Keratinocyte (primary cell): ENCODE measurements at regions not wholly inside any gene's neighbourhood (a gene's known extent, or its start where the extent isn't known, plus 50 kb on each side); places are given as distances from the start of the nearest gene placed in this dataset.

Experiments
- DNase-seq: peaks from one replicate; pipeline ENCODE4 v3.0.0-alpha.2; 2011; ENCODE audit warnings: low read depth, missing footprints, low spot score
- FAIRE-seq: peaks from 2 replicates; lab custom pipeline; 2011; peaks lifted over from hg19 to GRCh38; lab: Jason Lieb, UNC
- H2AFZ ChIP-seq: 2 replicates; pipeline ENCODE4 v1.6.0; 2012; ENCODE audit warnings: low read length, control low read depth, inconsistent platforms; ENCODE audit not compliant: control insufficient read depth
- H3K27ac ChIP-seq: 2 replicates; pipeline ENCODE4 v1.5.1; 2011; ENCODE audit warnings: low read length; ENCODE audit not compliant: control insufficient read depth, insufficient read depth
- H3K27me3 ChIP-seq: 3 replicates; pipeline ENCODE4 v1.6.0; 2011; ENCODE audit warnings: low read length; ENCODE audit not compliant: control insufficient read depth, insufficient read depth; ENCODE audit errors: extremely low read depth
- H3K36me3 ChIP-seq, 2 experiments: 2 replicates in 1 of 2; 3 replicates in 1 of 2; pipeline ENCODE4 v1.5.1; 2011; ENCODE audit warnings: low read length in 2 of 2, mild to moderate bottlenecking in 1 of 2; ENCODE audit not compliant: control insufficient read depth in 2 of 2, insufficient read depth in 2 of 2; ENCODE audit errors: extremely low read depth in 1 of 2
- H3K4me1 ChIP-seq: 3 replicates; pipeline ENCODE4 v1.5.1; 2011; ENCODE audit warnings: low read length; ENCODE audit not compliant: control insufficient read depth, insufficient read depth; ENCODE audit errors: extremely low read depth
- H3K4me2 ChIP-seq: 3 replicates; pipeline ENCODE4 v1.6.0; 2011; ENCODE audit warnings: low read depth, low read length; ENCODE audit not compliant: control insufficient read depth, insufficient read depth; ENCODE audit errors: extremely low read depth
- H3K4me3 ChIP-seq, 3 experiments: fragments of 200-600 bp in 1 of 3; sonication (generic) in 1 of 3; 2 replicates in 2 of 3; 3 replicates in 1 of 3; pipeline ENCODE4 v1.5.1; 2011 to 2016; ENCODE audit warnings: low read length in 3 of 3, mild to moderate bottlenecking in 3 of 3, control low read depth in 2 of 3, inconsistent platforms in 1 of 3, low read depth in 1 of 3, mixed read lengths in 1 of 3, mixed run types in 1 of 3, moderate library complexity in 1 of 3; ENCODE audit not compliant: control insufficient read depth in 2 of 3, insufficient read depth in 2 of 3; ENCODE audit errors: extremely low read depth in 1 of 3
- H3K79me2 ChIP-seq: 2 replicates; pipeline ENCODE4 v1.6.0; 2012; ENCODE audit warnings: low read length; ENCODE audit not compliant: control insufficient read depth, insufficient read depth
- H3K9ac ChIP-seq: 3 replicates; pipeline ENCODE4 v1.6.0; 2011; ENCODE audit warnings: low read length; ENCODE audit not compliant: control insufficient read depth, insufficient read depth; ENCODE audit errors: extremely low read depth
- H3K9me1 ChIP-seq: 3 replicates; pipeline ENCODE4 v1.6.0; 2011; ENCODE audit warnings: low read length; ENCODE audit not compliant: control insufficient read depth, insufficient read depth; ENCODE audit errors: extremely low read depth
- H3K9me3 ChIP-seq: 2 replicates; pipeline ENCODE4 v1.5.1; 2012; ENCODE audit warnings: low read depth, low read length; ENCODE audit not compliant: control insufficient read depth
- H4K20me1 ChIP-seq: 3 replicates; pipeline ENCODE4 v1.6.0; 2011; ENCODE audit warnings: low read length; ENCODE audit not compliant: control insufficient read depth, insufficient read depth; ENCODE audit errors: extremely low read depth
- EZH2 ChIP-seq: IDR thresholded peaks from one replicate; pipeline ENCODE4 v1.6.1; 2012; ENCODE audit warnings: inconsistent platforms, mild to moderate bottlenecking, low read length, moderate library complexity
- dilution Hi-C: fragments of 300-500 bp; cut with MboI; formaldehyde crosslinking; loops from one replicate; pipeline ENCODE4 v1.7.0; 2020; ENCODE audit warnings: low sequenced_read_pairs; ENCODE audit not compliant: extremely low pct_ligation_motif_present
- TF ChIP-seq, protein P1 (sequence below), 3 experiments: IDR thresholded peaks in 1 of 3; conservative IDR thresholded peaks in 1 of 3; optimal IDR thresholded peaks in 1 of 3; 2 replicates in 2 of 3; 3 replicates in 1 of 3; pipeline versions ENCODE3 to v1.5.1; 2011; ENCODE audit warnings: low read length in 3 of 3, mild to moderate bottlenecking in 3 of 3, moderate library complexity in 2 of 3, control low read depth in 1 of 3, inconsistent platforms in 1 of 3; ENCODE audit not compliant: insufficient read depth in 2 of 3; ENCODE audit errors: extremely low read depth in 1 of 3

DNA sequence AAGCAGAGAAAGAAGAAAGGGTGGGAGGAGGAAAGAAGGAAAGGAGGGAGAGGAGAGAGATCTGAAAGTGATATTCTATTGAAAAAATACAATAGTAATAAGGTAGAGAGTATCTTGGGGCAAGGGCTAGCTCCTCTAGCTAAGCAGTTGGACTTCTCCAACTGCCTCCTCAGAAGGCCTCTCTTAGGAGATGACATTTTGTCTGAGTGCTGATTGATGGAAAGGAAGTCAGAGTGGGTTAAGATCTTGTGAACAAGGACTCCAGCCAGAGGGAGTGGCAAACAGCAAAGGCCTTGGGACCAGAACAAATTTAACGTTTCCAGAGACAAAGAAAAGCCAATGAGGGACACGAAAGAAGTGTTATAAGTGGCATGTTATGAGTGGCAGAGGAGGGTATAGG, 111.8 kb upstream of the TNFAIP3 start:
- H3K9me1 ChIP-seq: no peaks in the 10 kb centered on the region
- FAIRE-seq: no peak
- H4K20me1 ChIP-seq: no peaks in the 10 kb centered on the region
- peaks cover 3% of the 10 kb centered on the region for H3K4me1 ChIP-seq
- no peaks in the 10 kb centered on the region for H3K36me3 ChIP-seq
- no peaks in the 10 kb centered on the region for H3K9me3 ChIP-seq
- DNase-seq: no peak
- no peak overlapping the region for H3K9ac ChIP-seq
- no peaks in the 10 kb centered on the region for H3K79me2 ChIP-seq
- no peak overlapping the region for H3K27ac ChIP-seq
- H3K4me2 ChIP-seq: no peak overlapping the region
- H3K27me3 ChIP-seq: no peaks in the 10 kb centered on the region
- no peak for TF ChIP-seq EZH2
- TF ChIP-seq, protein P1, sequence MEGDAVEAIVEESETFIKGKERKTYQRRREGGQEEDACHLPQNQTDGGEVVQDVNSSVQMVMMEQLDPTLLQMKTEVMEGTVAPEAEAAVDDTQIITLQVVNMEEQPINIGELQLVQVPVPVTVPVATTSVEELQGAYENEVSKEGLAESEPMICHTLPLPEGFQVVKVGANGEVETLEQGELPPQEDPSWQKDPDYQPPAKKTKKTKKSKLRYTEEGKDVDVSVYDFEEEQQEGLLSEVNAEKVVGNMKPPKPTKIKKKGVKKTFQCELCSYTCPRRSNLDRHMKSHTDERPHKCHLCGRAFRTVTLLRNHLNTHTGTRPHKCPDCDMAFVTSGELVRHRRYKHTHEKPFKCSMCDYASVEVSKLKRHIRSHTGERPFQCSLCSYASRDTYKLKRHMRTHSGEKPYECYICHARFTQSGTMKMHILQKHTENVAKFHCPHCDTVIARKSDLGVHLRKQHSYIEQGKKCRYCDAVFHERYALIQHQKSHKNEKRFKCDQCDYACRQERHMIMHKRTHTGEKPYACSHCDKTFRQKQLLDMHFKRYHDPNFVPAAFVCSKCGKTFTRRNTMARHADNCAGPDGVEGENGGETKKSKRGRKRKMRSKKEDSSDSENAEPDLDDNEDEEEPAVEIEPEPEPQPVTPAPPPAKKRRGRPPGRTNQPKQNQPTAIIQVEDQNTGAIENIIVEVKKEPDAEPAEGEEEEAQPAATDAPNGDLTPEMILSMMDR (optimal IDR thresholded peaks at IDR 0.05 in 1 of 3, IDR thresholded peaks at IDR 0.05 in 1 of 3, conservative IDR thresholded peaks at IDR 0.05 in 1 of 3; ENCODE audit: extremely low read depth in 1 of 3, insufficient read depth in 2 of 3, low read length in 3 of 3): no peak
- H2AFZ ChIP-seq: no peak overlapping the region
- H3K4me3 ChIP-seq: no peak overlapping the region
- dilution Hi-C loops: no loop called here

DNA sequence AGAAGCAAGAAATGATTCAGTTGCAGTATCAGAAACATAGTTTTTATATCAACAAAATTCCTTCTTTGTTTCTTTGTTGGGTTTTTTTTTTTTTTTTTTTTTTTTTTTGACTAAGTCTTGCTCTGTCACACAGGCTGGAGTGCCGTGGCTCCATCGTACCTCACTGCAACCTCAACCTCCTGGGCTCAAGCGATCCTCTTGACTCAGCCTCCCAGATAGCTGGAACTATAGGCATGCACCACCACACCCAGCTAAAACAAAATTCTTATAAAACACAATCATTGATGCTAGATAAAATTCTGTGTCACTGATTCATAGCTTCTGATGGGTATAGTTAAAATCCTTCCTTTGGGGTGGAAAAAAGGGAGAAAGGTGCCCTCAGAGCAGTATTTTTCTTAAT, 110.3 kb upstream of the TNFAIP3 start:
- H3K9ac ChIP-seq: no peak overlapping the region
- dilution Hi-C loops: no loop called here
- H3K27ac ChIP-seq: no peak overlapping the region
- no peaks in the 10 kb centered on the region for H4K20me1 ChIP-seq
- H3K4me2 ChIP-seq: no peak overlapping the region
- no peaks in the 10 kb centered on the region for H3K27me3 ChIP-seq
- FAIRE-seq (no peak), DNase-seq (no peak)
- H3K4me3 ChIP-seq: no peak overlapping the region
- no peaks in the 10 kb centered on the region for H3K9me3 ChIP-seq
- H3K79me2 ChIP-seq: no peaks in the 10 kb centered on the region
- no peak overlapping the region for H2AFZ ChIP-seq
- TF ChIP-seq, protein P1 (optimal IDR thresholded peaks at IDR 0.05 in 1 of 3, IDR thresholded peaks at IDR 0.05 in 1 of 3, conservative IDR thresholded peaks at IDR 0.05 in 1 of 3; ENCODE audit: extremely low read depth in 1 of 3, insufficient read depth in 2 of 3, low read length in 3 of 3): no peak
- TF ChIP-seq EZH2: no peak
- H3K36me3 ChIP-seq: no peaks in the 10 kb centered on the region
- peaks cover 3% of the 10 kb centered on the region for H3K4me1 ChIP-seq
- no peaks in the 10 kb centered on the region for H3K9me1 ChIP-seq
